HG02970 (cell line): ENCODE measurements at regions not wholly inside any gene's neighbourhood (a gene's known extent, or its start where the extent isn't known, plus 50 kb on each side); places are given as distances from the start of the nearest gene placed in this dataset.

Experiments used
- ATAC-seq: cut with Tn5 transposase; IDR thresholded peaks from one replicate; pipeline ENCODE4 v1.9.1; 2021; ENCODE audit warnings: mild to moderate bottlenecking, moderate library complexity, moderate number of reproducible peaks; ENCODE audit not compliant: unreplicated experiment, low FRiP score

DNA sequence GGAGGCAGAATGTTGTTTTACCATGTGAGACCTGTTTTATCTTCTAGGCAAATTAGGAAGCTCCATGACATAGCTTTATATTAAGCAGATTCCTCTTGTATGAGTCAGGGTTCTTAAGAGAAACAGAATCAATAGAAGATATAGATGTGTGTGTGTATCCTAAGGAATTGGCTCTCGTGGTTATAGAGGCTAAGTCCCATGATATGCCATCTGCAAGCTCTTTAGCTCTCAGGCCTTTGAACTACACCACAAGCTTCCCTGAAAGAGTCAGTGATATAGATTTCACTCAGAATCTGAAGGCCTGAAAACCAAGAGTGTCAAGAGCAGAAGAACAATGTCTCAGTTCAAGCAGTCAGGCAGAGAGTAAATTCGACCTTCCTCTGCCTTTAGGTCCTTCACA is 365.8 kb upstream of the ZNF608 start:
- ATAC-seq, result no peak

- ATAC-seq, result peak; percentile 46
Measured at GRCh38 chr5:125113328-125113727, 366.9 kb upstream of the ZNF608 start.

- ATAC-seq, result no peak
Measured at GRCh38 chr5:125115195-125115525, 368.7 kb upstream of the ZNF608 start.

DNA sequence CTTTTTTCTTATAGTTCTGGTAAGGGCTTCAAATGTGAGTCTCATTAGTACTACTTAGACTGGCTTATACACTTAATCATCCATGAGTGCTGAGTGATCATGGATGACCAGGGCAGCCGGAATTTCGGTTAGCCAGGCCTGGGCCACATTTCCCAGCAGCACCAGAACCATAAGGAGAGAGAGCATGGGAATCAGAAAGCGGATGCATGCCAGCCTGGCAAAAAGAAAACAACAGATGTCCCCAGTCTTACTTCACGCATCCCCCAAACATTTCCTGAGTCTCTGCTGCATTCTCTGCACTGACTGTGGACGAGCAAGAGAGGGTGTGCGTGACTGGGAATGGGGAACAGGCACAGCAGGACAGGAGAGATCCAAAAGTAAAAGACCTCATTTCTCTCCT is 371.1 kb upstream of the ZNF608 start:
- no peak for ATAC-seq

DNA sequence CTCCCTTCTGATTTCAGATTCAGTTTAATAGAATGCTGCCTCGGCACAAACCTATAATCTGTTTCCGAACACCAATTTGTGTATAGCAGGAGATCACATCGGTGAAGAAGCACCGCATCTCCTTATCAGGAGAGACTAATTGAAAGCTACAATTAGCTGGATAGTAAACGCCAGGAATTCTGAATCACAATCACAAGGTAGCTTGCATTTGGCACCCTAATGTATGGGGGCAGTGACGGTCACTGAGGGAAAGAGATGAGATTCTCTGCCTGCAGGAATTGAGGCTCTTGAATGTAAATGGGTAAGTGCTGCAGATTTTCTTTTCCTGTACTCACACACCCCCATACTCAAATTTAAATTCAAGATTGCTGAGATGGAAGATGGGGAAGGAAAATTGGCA is 373.6 kb upstream of the ZNF608 start:
- ATAC-seq, result no peak

- no peak for ATAC-seq
Measured at GRCh38 chr5:125125031-125125823, 378.8 kb upstream of the ZNF608 start.

DNA sequence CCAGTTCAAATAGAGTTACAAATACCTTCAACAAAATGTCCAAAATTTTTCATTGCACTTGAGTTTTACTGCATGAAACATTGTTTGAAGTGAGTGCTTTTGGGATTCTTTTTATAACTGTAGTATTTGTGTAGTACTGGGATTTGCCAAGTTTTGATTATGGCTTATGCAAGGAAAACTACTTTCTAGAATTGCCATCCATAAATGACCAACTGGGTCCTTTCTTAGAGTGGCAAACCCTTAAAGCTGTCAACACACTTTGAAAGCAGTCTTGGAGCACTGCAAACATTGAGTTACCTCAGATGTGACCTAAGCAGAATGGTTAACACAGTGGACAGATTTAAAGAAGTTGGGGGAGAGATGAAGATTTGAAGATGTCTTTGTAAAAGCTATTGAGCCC is 379.6 kb upstream of the ZNF608 start:
- ATAC-seq, result no peak

- ATAC-seq, result no peak
Measured at GRCh38 chr5:125129151-125129806, 382.8 kb upstream of the ZNF608 start.

DNA sequence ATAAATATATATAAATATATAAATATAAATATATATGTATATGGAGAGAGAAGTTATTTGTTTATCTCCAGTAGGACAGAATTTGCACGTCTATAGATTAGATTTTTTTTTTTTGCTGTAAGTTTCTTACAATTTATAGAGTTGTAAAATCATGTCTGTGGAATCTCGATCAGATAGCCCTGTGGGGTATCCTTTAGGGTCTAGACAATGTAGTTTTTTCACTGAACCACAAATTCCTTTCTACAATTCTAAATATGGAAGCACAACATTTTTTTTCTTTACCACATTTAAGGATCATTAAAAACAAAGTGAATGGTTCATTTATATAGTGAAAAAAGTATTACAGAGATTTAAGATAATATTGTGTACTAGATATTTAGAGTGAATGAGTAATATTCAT is 384.2 kb upstream of the ZNF608 start:
- ATAC-seq, result no peak

DNA sequence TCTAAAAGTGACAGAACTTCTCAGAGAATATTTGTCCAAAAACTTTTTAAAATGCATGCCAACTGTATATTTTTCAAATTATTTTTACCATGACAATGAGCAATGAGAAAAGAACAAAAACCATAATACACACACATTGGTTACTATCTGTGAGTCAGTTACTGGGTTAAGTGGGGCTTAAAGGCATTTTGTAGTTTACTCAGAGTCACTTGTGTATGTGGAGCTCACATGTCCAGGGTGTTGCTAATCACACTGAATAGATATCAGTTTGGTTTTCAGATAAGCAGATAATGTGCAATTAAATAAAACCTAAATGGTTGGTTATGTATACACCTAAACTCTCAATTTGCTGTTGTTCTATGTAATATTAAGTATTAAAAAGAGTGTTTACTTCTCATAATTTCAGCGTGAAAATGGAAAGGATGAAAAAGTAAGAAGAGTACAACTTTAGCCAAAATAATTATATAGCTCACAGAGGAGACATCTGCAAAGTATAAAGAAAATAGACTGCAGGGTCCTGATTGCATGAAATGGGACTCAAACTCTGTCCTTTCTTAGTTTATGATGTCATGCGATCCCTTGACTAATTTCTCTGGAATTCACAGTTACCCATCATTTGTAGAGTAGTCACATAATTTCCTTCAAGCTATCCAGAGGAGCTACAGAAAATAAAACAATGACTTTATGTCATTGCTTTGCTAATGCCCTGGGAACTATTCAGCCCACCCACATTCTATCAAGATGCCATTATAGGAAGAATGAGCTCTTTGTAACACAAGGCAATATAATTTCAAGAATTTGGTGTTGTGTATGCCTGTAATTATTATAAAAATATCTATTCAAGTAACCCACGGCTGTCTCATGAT is 388.0 kb upstream of the ZNF608 start:
- no peak for ATAC-seq

DNA sequence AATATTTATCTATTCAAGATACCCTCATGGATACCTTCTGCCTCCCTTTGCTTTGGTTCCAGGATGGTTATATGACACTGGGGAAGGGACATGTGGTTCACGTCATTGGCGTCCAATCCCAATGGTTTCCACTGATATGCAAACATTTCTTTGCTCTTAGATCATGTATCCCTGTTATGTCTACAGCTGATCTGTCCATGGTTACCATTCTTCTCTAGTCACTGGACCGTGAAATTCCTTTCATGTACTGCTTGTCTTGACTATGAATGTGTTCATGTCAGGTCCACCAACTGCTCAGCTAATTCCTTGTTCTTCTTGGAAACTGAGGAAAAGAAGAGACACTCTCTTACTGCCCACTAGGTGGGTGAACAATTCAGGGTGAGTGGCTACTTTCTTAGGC is 391.1 kb upstream of the ZNF608 start:
- no peak for ATAC-seq

- no peak for ATAC-seq
Measured at GRCh38 chr5:125138266-125138665, 391.8 kb upstream of the ZNF608 start.

DNA sequence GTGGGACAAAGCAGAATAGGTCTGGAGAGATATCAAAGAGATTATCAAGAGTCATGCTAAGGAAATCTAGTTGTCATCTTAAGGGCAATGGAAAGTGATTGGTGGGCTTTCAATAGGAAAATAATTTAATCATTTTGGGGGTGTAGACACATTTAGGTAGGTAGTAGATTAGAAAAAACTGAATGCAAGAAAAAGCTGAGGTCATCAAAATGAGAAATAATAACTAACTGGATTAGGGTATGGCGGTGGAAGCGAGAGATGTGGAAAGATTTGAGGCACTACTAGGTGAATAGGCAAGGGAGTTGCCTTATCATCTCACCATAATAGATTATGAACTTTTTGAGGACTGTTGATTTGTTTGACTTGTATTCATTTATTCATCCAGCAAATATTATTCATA is 393.2 kb upstream of the ZNF608 start:
- no peak for ATAC-seq

GRCh38 chr5:125140220-125140619 is 393.8 kb upstream of the ZNF608 start:
- ATAC-seq, result no peak

GRCh38 chr5:125140855-125141254 is 394.4 kb upstream of the ZNF608 start:
- no peak for ATAC-seq

- ATAC-seq, result no peak
Measured at GRCh38 chr5:125142458-125142857, 396.0 kb upstream of the ZNF608 start.

DNA sequence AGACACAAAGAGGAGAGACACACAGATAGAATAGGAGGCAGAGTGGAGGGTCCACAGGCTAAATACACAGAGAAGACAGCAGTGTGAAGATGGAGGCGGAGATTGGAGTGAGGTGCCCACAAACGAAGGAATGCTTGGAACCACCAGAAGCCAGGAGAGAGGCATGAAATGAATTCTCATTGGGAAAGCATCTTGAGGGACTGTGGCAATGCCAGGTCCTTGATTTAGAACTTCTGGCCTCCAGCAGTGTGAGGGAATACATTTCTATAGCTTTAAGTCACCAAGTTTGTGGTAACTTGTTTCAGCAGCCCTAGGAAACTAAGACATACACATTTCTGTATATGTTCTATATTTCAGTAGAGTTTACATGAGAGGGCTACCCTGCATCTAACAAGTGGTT is 396.6 kb upstream of the ZNF608 start:
- ATAC-seq, result no peak

GRCh38 chr5:125148076-125148475 is 401.6 kb upstream of the ZNF608 start:
- ATAC-seq, result no peak

- ATAC-seq, result no peak
Measured at GRCh38 chr5:125148706-125149105, 402.3 kb upstream of the ZNF608 start.

- ATAC-seq, result no peak
Measured at GRCh38 chr5:125149110-125149509, 402.7 kb upstream of the ZNF608 start.

DNA sequence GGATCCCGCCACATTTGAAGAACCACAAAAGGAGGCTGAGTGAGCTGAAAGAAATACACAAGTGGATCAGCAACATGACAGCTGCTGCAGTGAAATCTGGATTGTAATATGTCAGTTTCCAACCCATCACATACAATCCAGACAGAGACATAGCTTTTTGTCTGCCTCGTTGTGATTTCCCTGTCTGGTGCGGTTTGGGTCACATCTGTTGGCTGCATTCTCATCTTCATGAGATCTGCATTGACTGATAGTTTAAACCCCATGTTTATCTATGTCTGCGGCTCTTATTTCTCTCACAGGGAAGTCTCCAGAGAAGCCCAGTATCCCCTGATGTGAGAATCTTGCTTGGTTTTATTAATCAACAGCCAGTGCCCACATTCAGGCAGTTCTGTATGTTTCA is 403.1 kb upstream of the ZNF608 start:
- ATAC-seq, result no peak
